HG02759 (cell line): ENCODE measurements at regions not wholly inside any gene's neighbourhood (a gene's known extent, or its start where the extent isn't known, plus 50 kb on each side); places are given as distances from the start of the nearest gene placed in this dataset.
"Not testable (repeated sequence)": the region's sequence is repeated elsewhere in the genome, so short reads cannot be mapped to it uniquely, and the experiment has no call there.

Experiments
- ATAC-seq: cut with Tn5 transposase; IDR thresholded peaks from one replicate; pipeline ENCODE4 v1.9.1; 2021; ENCODE audit warnings: mild to moderate bottlenecking, moderate library complexity; ENCODE audit not compliant: unreplicated experiment

GRCh38 chr14:57150449-57150848 is 118.3 kb downstream of the EXOC5 start:
- ATAC-seq, result no peak

- ATAC-seq, result no peak
Measured at GRCh38 chr14:57139173-57139572, 129.5 kb downstream of the EXOC5 start.

- no peak for ATAC-seq
Measured at GRCh38 chr14:57136669-57137328, 131.9 kb downstream of the EXOC5 start.

GRCh38 chr14:57127809-57128208 is 140.9 kb downstream of the EXOC5 start:
- ATAC-seq, result not testable (repeated sequence)

GRCh38 chr14:57122129-57122528 is 146.6 kb downstream of the EXOC5 start:
- no peak for ATAC-seq

- ATAC-seq, result not testable (repeated sequence)
Measured at GRCh38 chr14:57112072-57112807, 156.5 kb downstream of the EXOC5 start.

- not testable (repeated sequence) for ATAC-seq
Measured at GRCh38 chr14:57110411-57110810, 158.3 kb downstream of the EXOC5 start.

- no peak for ATAC-seq
Measured at GRCh38 chr14:57091030-57091608, 177.6 kb downstream of the EXOC5 start.

- no peak for ATAC-seq
Measured at GRCh38 chr14:57089901-57090300, 178.8 kb downstream of the EXOC5 start.

- no peak for ATAC-seq
Measured at GRCh38 chr14:57087841-57088240, 180.9 kb downstream of the EXOC5 start.

GRCh38 chr14:57086271-57087162 is 182.2 kb downstream of the EXOC5 start:
- ATAC-seq, result no peak

- ATAC-seq, result no peak
Measured at GRCh38 chr14:57085801-57086200, 182.9 kb downstream of the EXOC5 start.

- no peak for ATAC-seq
Measured at GRCh38 chr14:57085043-57085442, 183.7 kb downstream of the EXOC5 start.

GRCh38 chr14:57080691-57081090 is 188.0 kb downstream of the EXOC5 start:
- no peak for ATAC-seq

GRCh38 chr14:57078054-57078453 is 190.7 kb downstream of the EXOC5 start:
- ATAC-seq, result no peak

GRCh38 chr14:57073986-57074385 is 194.7 kb downstream of the EXOC5 start:
- ATAC-seq, result no peak

GRCh38 chr14:57071639-57072038 is 197.1 kb downstream of the EXOC5 start:
- no peak for ATAC-seq

- no peak for ATAC-seq
Measured at GRCh38 chr14:57069702-57070101, 199.0 kb downstream of the EXOC5 start.

GRCh38 chr14:57068511-57068910 is 200.2 kb downstream of the EXOC5 start:
- no peak for ATAC-seq

GRCh38 chr14:57066887-57067513 is 201.7 kb downstream of the EXOC5 start:
- ATAC-seq, result peak; percentile 78

- no peak for ATAC-seq
Measured at GRCh38 chr14:57066463-57066862, 202.2 kb downstream of the EXOC5 start.
